Astrocyte of the cerebellum (primary cell): ENCODE measurements at regions not wholly inside any gene's neighbourhood (a gene's known extent, or its start where the extent isn't known, plus 50 kb on each side); places are given as distances from the start of the nearest gene placed in this dataset.

ENCODE experiments used
- DNase-seq: peaks from one replicate; pipeline ENCODE4 v3.0.0-alpha.2; 2011; ENCODE audit warnings: low read depth
- H3K4me3 ChIP-seq: 2 replicates; pipeline ENCODE4 v1.5.1; 2011; ENCODE audit warnings: mild to moderate bottlenecking, low read depth, low read length, moderate library complexity
- CTCF ChIP-seq: IDR thresholded peaks from 2 replicates; pipeline ENCODE4 v1.5.1; 2012; ENCODE audit warnings: low read length, low read depth, moderate library complexity, mild to moderate bottlenecking; ENCODE audit errors: missing control alignments
- in situ Hi-C: cut with HindIII; loops from 2 replicates; pipeline ENCODE4 v1.10.0; 2017; ENCODE audit warnings: low sequenced_read_pairs

- no peak overlapping the region for H3K4me3 ChIP-seq
- in situ Hi-C loops = no loop called here
- TF ChIP-seq CTCF = no peak
- DNase-seq = no peak
These were observed 146.7 kb upstream of the KLF12 start for GRCh38 chr13:74280795-74281490.

- DNase-seq = no peak
- in situ Hi-C loops = no loop called here
- no peak overlapping the region for H3K4me3 ChIP-seq
- no peak for TF ChIP-seq CTCF
These were observed 146.0 kb upstream of the KLF12 start for GRCh38 chr13:74280093-74280794.

GRCh38 chr13:74278901-74279300, 144.7 kb upstream of the KLF12 start:
- in situ Hi-C loops = no loop called here
- no peak for TF ChIP-seq CTCF
- H3K4me3 ChIP-seq = no peak overlapping the region
- DNase-seq = no peak

GRCh38 chr13:74274916-74275315, 140.7 kb upstream of the KLF12 start:
- no peak for TF ChIP-seq CTCF
- DNase-seq = no peak
- in situ Hi-C loops = no loop called here
- no peak overlapping the region for H3K4me3 ChIP-seq

- in situ Hi-C loops = no loop called here
- no peak for TF ChIP-seq CTCF
- no peak overlapping the region for H3K4me3 ChIP-seq
- DNase-seq = no peak
These were observed 139.4 kb upstream of the KLF12 start for GRCh38 chr13:74273581-74273980.

- no peak overlapping the region for H3K4me3 ChIP-seq
- in situ Hi-C loops = no loop called here
- TF ChIP-seq CTCF = no peak
- no peak for DNase-seq
These were observed 138.6 kb upstream of the KLF12 start for GRCh38 chr13:74272826-74273225.
